ENCODE measurements at regions not wholly inside any gene's neighbourhood (a gene's known extent, or its start where the extent isn't known, plus 50 kb on each side); places are given as distances from the start of the nearest gene placed in this dataset.
A peak's percentile ranks its signal among the peaks of the same experiment; 100 is the strongest.

GRCh38 chr1:81414488-81415015 is 386.2 kb upstream of the ADGRL2 start:
- TF ChIP-seq CTCF (IDR thresholded peaks at IDR 0.05) = peak; percentile 64
- Histone ChIP-seq H3K9me3 (replicated peaks in 1 of 2; ENCODE audit: control insufficient read depth in 1 of 2, insufficient read depth in 1 of 2, low read length in 2 of 2) (no peaks in the 10 kb centered on the region), H3K79me2 (ENCODE audit: insufficient read depth, low read length) (no peaks in the 10 kb centered on the region), H3K9ac (ENCODE audit: insufficient read depth, low read length, poor library complexity, severe bottlenecking) (no peak overlapping the region), H3K4me1 (ENCODE audit: control insufficient read depth in 1 of 2, insufficient read depth in 2 of 2, low read length in 2 of 2) (no peaks in the 10 kb centered on the region), H3K27me3 (ENCODE audit: control insufficient read depth in 2 of 2, insufficient read depth in 2 of 2, low read length in 2 of 2) (no peaks in the 10 kb centered on the region), H3K36me3 (replicated peaks in 1 of 2; ENCODE audit: control insufficient read depth in 1 of 2, insufficient read depth in 2 of 2, low read length in 2 of 2) (no peaks in the 10 kb centered on the region), H3K4me3 (replicated peaks in 1 of 3; ENCODE audit: low read depth in 2 of 3, low read length in 3 of 3) (no peak overlapping the region), H4K20me1 (ENCODE audit: insufficient read depth, low read length) (no peaks in the 10 kb centered on the region), H3K27ac (ENCODE audit: low read depth in 1 of 2, low read length in 2 of 2) (no peak overlapping the region), H3K4me2 (replicated peaks; ENCODE audit: extremely low read depth, low read length, poor library complexity, severe bottlenecking) (no peak overlapping the region), H2AFZ (ENCODE audit: insufficient read depth, low read depth, low read length, poor library complexity, severe bottlenecking) (no peak overlapping the region)
- Mint-ChIP-seq H3K9me3 (peaks cover 0 to 4% (median 0%) of the 10 kb centered on the region in 7 donors), H3K27me3 (ENCODE audit: low read depth in 3 of 3) (no peaks in the 10 kb centered on the region), H3K4me1 (peaks cover 5% of the 10 kb centered on the region), H3K27ac (no peak overlapping the region), H3K4me3 (peak overlapping the region in 1 of 2 donors; percentile 7), H3K36me3 (no peaks in the 10 kb centered on the region)
- intact Hi-C loops (cut with micrococcal nuclease) = no loop called here
- WGBS (ENCODE audit: insufficient coverage) = 3% methylated on average over 8 of the region's 10 CpGs
- DNase-seq = peak in 1 of 3 donors; percentile 5

GRCh38 chr1:81412954-81413353 is 387.8 kb upstream of the ADGRL2 start:
- intact Hi-C loops (cut with micrococcal nuclease) = no loop called here
- H3K27me3 Mint-ChIP-seq (ENCODE audit: low read depth in 3 of 3) = no peaks in the 10 kb centered on the region

More at GRCh38 chr1:81412954-81413353, 387.8 kb upstream of the ADGRL2 start:
- Histone ChIP-seq H3K9me3 (replicated peaks in 1 of 2; ENCODE audit: control insufficient read depth in 1 of 2, insufficient read depth in 1 of 2, low read length in 2 of 2) (no peaks in the 10 kb centered on the region), H3K4me2 (replicated peaks; ENCODE audit: extremely low read depth, low read length, poor library complexity, severe bottlenecking) (no peak overlapping the region), H3K4me1 (ENCODE audit: control insufficient read depth in 1 of 2, insufficient read depth in 2 of 2, low read length in 2 of 2) (peaks cover 0 to under 1% of the 10 kb centered on the region in 2 donors), H3K27ac (ENCODE audit: low read depth in 1 of 2, low read length in 2 of 2) (no peak overlapping the region), H2AFZ (ENCODE audit: insufficient read depth, low read depth, low read length, poor library complexity, severe bottlenecking) (no peak overlapping the region), H3K9ac (ENCODE audit: insufficient read depth, low read length, poor library complexity, severe bottlenecking) (no peak overlapping the region), H3K4me3 (replicated peaks in 1 of 3; ENCODE audit: low read depth in 2 of 3, low read length in 3 of 3) (no peak overlapping the region), H3K36me3 (replicated peaks in 1 of 2; ENCODE audit: control insufficient read depth in 1 of 2, insufficient read depth in 2 of 2, low read length in 2 of 2) (no peaks in the 10 kb centered on the region), H4K20me1 (ENCODE audit: insufficient read depth, low read length) (no peaks in the 10 kb centered on the region), H3K79me2 (ENCODE audit: insufficient read depth, low read length) (no peaks in the 10 kb centered on the region), H3K27me3 (ENCODE audit: control insufficient read depth in 2 of 2, insufficient read depth in 2 of 2, low read length in 2 of 2) (no peaks in the 10 kb centered on the region)
- TF ChIP-seq CTCF (IDR thresholded peaks at IDR 0.05) = no peak
- DNase-seq = no peak
- Mint-ChIP-seq H3K36me3 (no peaks in the 10 kb centered on the region), H3K27ac (no peak overlapping the region), H3K4me1 (peaks cover 6% of the 10 kb centered on the region), H3K4me3 (no peak overlapping the region), H3K9me3 (peaks cover 0 to 4% (median 0%) of the 10 kb centered on the region in 7 donors)
- WGBS (ENCODE audit: insufficient coverage) = no CpG with 5 or more reads among the region's 4 CpGs
